Esophagus squamous epithelium (tissue), 4 donors: ENCODE measurements at regions not wholly inside any gene's neighbourhood (a gene's known extent, or its start where the extent isn't known, plus 50 kb on each side); places are given as distances from the start of the nearest gene placed in this dataset.

Experiments used
- POLR2A ChIP-seq, 4 donors: fragments of 450-650 bp; IDR thresholded peaks; one replicate each; pipeline ENCODE4 v1.6.1; 2017; ENCODE audit warnings: antibody characterized with exemption in 4 of 4, mild to moderate bottlenecking in 4 of 4, moderate library complexity in 3 of 4
- TF ChIP-seq, protein P1 (sequence below), 6 experiments: fragments of 450-650 bp in 4 of 6; fragments of 200-600 bp in 2 of 6; sonication (generic) in 2 of 6; IDR thresholded peaks; one replicate each; pipeline ENCODE4 v1.5.1; 2016 to 2019; ENCODE audit warnings: antibody characterized with exemption in 6 of 6, mild to moderate bottlenecking in 4 of 6, moderate library complexity in 4 of 6

DNA sequence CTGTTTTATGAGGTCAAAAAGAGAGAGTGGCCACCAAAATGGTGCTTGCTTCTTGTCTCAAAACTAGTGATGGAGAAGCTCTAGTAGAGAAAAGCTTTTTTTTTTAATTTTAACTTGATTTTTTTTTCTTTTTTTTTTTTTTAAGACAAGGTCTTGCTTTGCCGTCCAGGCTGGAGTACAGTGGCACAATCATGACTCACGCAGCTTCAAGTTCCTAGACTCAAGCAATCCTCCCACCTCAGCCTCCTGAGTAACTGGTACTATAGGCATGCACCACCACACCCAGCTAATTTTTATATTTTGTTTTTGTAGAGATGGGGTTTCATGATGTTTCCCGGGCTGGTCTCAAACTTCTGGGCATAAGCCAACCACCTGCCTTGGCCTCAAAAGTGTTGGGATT is 279.0 kb downstream of the TBC1D4 start:
- TF ChIP-seq, protein P1, sequence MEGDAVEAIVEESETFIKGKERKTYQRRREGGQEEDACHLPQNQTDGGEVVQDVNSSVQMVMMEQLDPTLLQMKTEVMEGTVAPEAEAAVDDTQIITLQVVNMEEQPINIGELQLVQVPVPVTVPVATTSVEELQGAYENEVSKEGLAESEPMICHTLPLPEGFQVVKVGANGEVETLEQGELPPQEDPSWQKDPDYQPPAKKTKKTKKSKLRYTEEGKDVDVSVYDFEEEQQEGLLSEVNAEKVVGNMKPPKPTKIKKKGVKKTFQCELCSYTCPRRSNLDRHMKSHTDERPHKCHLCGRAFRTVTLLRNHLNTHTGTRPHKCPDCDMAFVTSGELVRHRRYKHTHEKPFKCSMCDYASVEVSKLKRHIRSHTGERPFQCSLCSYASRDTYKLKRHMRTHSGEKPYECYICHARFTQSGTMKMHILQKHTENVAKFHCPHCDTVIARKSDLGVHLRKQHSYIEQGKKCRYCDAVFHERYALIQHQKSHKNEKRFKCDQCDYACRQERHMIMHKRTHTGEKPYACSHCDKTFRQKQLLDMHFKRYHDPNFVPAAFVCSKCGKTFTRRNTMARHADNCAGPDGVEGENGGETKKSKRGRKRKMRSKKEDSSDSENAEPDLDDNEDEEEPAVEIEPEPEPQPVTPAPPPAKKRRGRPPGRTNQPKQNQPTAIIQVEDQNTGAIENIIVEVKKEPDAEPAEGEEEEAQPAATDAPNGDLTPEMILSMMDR (IDR thresholded peaks at IDR 0.05), result no peak
- TF ChIP-seq POLR2A (IDR thresholded peaks at IDR 0.05), result no peak
